Germinal center (tissue), 1 donor: ENCODE measurements at regions not wholly inside any gene's neighbourhood (a gene's known extent, or its start where the extent isn't known, plus 50 kb on each side); places are given as distances from the start of the nearest gene placed in this dataset.
"Not testable (repeated sequence)": the region's sequence is repeated elsewhere in the genome, so short reads cannot be mapped to it uniquely, and the experiment has no call there.

Experiments used
- DNase-seq: peaks from one replicate; pipeline ENCODE4 v3.0.0; 2012; ENCODE audit warnings: mixed read lengths, low spot score

DNA sequence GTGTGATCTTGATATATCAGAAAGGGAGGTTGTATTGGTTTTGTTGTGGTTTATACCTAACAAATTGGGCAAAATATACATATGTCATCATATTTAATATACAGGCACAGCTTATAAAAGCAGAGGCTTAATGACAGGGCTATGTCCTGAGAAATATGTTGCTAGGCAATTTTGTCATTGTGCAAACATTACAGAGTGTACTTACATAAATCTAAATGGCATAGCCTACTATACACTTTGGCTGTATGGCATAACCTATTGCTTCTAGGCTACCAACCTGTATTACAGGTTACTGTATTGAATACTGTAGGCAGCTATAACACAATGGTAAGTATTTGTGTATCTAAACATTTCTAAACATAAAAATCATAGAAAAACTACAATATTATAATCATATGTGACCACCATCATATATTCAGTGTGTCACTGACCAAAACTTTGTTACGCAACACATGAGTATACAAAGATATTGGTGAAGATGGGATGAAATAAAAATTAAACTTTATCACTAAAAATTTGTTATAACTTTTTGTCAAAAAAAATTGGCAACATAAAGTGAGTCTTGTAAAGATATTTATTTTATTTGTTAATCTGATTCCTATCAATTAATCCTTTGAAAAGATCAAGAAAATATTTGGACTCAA is 414.0 kb upstream of the HS3ST1 start:
- no peak for DNase-seq

- DNase-seq, result no peak
These were observed 411.2 kb upstream of the HS3ST1 start for GRCh38 chr4:11839889-11840288.

- no peak for DNase-seq
These were observed 403.0 kb upstream of the HS3ST1 start for GRCh38 chr4:11831739-11832138.

- DNase-seq, result no peak
These were observed 395.9 kb upstream of the HS3ST1 start for GRCh38 chr4:11824566-11824965.

DNA sequence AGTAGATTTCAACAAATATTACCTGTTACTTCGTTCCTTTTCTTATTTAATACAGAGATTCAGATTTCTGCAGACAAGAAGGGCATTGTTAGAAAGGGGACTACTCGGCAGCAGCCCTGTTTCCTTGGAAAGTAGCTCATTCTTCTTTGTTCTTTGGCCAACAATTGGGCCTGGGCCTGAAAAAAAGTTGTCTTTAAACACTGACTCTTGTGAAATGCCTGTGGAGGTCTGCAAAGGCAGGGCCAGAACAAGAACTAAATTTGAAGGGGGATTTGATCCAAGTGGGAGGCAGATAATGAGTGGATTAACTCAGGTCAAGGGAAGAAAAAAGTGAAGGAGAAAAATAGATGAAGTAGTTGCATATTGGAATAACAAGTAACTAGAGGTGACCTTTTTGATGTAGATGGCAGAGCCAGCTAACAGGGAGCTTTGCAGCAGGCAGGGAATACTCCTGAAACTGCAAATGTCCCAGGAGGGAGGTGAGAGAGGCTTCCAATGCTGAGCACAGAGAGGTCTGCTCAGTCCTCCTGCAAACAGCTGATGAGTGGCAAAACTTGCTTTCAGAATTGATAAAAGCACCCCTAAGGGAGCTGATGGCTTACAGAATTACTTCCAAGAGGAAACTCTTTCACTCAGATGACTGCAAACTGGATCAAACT is 393.2 kb upstream of the HS3ST1 start:
- DNase-seq, result no peak

- no peak for DNase-seq
These were observed 388.4 kb upstream of the HS3ST1 start for GRCh38 chr4:11817088-11817487.

DNA sequence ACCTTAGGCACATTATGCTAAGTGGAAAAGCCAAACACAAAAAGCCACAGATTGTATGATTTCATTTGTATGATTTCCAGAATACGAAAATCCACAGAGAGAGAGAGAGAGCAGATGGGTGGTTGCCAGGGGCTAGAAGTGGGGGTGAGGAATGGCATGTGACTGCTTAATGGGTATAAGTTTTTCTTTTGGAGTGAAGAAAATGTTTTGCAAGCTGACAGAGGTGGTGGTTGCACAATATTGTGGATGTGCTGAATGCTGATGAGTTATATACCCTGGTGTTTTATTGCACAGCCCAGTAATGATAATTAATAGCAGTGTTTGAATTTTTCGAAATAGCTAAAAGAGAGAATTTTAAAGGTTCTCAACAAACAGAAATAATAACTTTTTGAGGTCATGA is 386.1 kb upstream of the HS3ST1 start:
- DNase-seq, result no peak

DNA sequence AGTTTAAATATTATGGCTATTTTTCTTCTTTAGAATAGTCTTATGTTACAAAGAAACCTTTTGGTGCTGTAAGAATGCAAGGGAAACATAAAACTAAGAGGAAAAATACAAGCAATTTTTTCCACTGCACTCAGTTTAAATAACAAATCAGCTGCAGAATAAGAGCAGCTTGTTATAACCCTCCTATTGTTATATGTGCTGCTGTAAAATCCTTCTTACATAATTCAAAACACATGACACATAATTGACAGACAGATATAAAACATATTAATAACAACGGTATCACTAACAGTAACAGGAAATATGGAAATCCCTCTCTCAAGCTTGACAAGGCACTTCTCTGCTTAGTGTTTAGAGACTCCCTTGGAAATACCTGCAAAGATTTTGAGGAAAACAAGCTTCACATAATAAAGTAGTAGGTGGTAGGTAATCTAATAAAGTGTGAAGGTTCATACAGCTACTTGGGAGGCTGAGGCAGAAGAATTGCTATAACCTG is 385.3 kb upstream of the HS3ST1 start:
- no peak for DNase-seq

DNA sequence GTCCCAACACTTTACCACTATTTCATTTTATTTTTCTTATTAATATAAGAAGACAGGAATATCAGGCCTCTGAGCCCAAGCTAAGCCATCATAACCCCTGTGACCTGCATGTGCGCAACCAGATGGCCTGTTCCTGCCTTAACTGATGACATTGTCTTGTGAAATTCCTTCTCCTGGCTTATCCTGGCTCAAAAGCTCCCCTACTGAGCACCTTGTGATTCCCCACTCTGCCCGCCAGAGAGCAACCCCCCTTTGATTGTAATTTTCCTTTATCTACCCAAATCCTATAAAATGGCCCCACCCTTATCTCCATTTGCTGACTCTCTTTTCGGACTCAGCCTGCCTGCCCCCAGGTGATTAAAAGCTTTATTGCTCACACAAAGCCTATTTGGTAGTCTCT is 382.8 kb upstream of the HS3ST1 start:
- DNase-seq, result not testable (repeated sequence)

DNA sequence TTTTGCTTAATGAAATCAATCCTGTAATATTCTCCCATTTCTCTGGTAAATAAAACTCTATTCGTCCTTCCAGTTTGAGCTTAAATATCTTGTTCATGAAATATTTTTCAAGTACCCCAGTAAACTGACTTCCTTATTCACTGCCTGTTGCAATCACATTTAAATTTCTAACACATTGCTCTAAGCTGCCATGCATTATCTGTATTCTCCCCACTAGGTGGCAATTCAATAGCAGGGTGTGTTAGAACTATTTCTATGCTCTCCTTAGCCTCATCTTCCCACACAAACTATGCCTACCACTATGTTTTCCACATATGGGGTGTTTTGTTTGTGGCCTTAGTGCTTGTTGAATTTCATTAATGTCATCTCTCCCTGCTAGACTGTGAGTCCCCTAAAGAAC is 377.1 kb upstream of the HS3ST1 start:
- no peak for DNase-seq

- DNase-seq, result no peak
These were observed 373.1 kb upstream of the HS3ST1 start for GRCh38 chr4:11801466-11802446.

GRCh38 chr4:11799196-11799595 is 370.5 kb upstream of the HS3ST1 start:
- DNase-seq, result no peak

DNA sequence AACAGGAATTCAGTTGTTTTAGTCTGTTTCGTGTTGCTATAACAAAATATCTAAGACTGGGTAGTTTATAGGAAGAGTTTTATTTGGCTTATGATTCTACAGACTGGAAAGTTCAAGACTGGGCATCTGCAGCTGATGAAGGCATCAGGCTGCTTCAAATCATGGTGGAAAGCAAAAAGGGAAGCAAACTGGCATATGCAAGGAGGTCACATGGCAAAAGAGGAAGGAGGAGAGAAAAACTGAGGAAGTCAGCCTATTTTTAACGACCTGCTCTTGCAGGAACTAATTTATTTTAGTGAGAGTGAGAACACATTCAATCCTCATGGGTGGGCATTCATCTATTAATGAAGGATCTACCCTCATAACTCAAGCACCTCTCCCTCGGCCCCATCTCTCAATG is 363.1 kb upstream of the HS3ST1 start:
- no peak for DNase-seq

DNA sequence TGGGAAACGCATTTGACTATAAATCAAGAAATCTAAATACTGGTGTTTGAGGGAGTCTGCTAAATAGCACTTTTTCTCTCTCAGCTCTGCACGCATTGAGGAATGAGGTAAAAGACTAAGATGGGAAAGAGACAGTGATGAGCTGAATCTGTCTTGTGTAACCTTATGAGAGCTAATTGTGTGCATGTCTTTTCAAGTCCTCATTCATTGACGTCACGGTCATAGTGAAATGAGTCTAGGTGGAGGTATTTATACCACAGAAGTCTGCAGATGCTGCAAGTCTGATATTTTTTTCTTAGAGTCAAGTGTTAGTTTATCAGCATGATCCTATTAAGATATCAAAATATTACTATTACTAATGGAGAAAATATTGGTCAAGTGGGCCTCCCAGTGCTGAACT is 361.5 kb upstream of the HS3ST1 start:
- no peak for DNase-seq

DNA sequence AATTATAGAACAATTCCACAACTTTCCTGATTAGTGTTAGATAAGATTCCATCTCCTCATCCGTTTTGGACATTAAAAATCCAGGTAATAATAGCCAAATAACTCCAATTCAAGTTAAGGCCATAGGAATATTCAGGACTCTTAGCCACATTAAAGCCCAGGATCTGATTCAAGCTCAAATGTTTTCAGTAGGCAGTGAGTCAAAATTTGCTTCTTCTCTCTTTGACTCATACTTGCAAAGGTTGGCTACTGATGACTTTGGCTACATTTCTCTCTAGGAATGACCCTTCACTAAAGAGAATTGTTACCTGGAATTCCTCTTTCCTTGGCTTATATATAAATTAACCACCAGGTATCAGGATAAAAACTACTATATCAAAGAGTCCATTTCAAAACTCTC is 354.9 kb upstream of the HS3ST1 start:
- no peak for DNase-seq

DNA sequence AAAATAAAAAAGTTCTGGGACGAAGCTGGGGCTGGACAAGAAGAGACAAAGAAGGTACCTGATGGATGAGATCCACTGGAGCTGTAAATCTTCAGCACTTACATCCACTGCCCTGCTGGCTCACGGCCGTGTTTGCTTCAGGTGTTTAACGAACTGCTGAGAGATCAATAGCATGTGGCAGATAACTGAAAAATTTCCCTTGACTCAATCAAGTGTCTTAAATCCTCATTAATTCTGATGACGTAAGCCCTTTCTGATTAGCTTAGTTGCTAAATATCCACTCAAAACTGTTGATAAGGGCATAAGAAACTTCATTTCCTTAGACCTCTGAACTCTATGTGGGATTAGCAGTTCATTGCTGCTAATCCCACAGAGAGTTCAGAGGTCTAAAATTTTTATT is 354.2 kb upstream of the HS3ST1 start:
- no peak for DNase-seq

GRCh38 chr4:11777447-11777846 is 348.8 kb upstream of the HS3ST1 start:
- DNase-seq, result no peak

- no peak for DNase-seq
These were observed 345.7 kb upstream of the HS3ST1 start for GRCh38 chr4:11774346-11774745.

DNA sequence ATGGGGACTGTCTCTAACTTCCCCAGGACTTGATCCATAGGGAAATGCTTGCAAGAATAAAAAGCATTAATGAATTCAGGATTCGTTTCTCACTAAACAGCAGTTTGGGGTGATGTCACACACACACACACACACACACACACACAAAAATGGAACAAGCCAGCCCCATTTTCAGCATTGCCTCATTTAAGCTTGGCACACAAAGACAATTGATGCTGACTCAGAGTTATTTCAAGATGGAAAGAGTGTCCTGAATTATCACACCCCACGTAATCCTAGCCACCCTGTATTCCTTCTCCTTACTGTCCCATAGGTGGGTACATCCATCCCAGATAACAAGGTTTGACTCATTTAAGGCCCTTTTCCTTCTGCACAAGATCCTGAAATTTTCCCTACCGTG is 345.1 kb upstream of the HS3ST1 start:
- DNase-seq, result no peak

- no peak for DNase-seq
These were observed 340.7 kb upstream of the HS3ST1 start for GRCh38 chr4:11769434-11769833.

- no peak for DNase-seq
These were observed 339.7 kb upstream of the HS3ST1 start for GRCh38 chr4:11768251-11768972.

GRCh38 chr4:11765849-11766453 is 337.3 kb upstream of the HS3ST1 start:
- DNase-seq, result peak; percentile 2
